HG02852 (cell line): ENCODE measurements at regions not wholly inside any gene's neighbourhood (a gene's known extent, or its start where the extent isn't known, plus 50 kb on each side); places are given as distances from the start of the nearest gene placed in this dataset.

Experiments
- ATAC-seq: cut with Tn5 transposase; IDR thresholded peaks from one replicate; pipeline ENCODE4 v1.9.1; 2021; ENCODE audit warnings: mild to moderate bottlenecking, moderate library complexity; ENCODE audit not compliant: unreplicated experiment

GRCh38 chr1:67632811-67633655, 52.0 kb upstream of the GADD45A start:
- ATAC-seq = no peak

GRCh38 chr1:67634396-67634935, 50.5 kb upstream of the GADD45A start:
- ATAC-seq = no peak

GRCh38 chr1:67635055-67635809, 49.8 kb upstream of the GADD45A start:
- ATAC-seq = no peak
